Pons (tissue), 1 donor: ENCODE measurements at regions not wholly inside any gene's neighbourhood (a gene's known extent, or its start where the extent isn't known, plus 50 kb on each side); places are given as distances from the start of the nearest gene placed in this dataset.
"Not testable (repeated sequence)": the region's sequence is repeated elsewhere in the genome, so short reads cannot be mapped to it uniquely, and the experiment has no call there.

ENCODE experiments used
- DNase-seq: peaks from one replicate; pipeline ENCODE4 v3.0.0-alpha.2; 2016; ENCODE audit warnings: low spot score

DNA sequence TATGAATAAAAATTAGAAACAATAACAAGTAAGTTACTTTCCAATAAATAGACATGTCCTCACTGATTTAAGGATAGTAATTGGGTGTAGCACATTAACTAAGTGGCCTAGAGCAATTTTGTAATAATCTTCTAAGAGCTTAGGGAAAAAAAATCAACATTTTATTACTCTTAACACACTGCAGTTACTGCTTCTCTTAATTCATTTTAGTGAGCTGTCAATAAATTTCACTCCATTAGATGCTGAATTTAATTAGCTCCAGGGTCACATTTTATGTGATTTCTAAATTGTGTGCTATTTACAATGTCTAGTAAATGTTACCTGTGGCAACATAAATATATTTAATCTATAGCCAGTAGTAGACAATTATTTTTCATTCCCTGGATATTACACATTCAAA is 612.0 kb downstream of the C4orf33 start:
- no peak for DNase-seq

DNA sequence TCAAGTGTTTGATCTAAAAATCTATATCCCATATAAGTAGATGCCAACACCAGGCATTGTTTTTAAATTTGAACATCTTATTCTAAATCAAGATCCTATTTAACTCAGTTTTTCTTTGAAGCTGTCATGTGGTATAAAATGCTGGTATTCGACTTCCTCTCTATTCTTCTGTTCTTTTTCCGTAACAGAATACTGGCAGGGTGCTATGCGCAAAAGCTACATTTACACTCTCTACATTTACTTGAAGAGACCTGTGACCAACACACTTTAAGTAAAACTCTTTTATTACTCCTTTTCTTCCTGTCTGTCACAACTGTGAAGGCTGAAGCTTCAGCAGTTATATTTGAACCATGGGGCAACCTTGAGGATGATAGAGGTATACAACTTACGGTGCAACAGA is 612.8 kb downstream of the C4orf33 start:
- DNase-seq, result no peak

DNA sequence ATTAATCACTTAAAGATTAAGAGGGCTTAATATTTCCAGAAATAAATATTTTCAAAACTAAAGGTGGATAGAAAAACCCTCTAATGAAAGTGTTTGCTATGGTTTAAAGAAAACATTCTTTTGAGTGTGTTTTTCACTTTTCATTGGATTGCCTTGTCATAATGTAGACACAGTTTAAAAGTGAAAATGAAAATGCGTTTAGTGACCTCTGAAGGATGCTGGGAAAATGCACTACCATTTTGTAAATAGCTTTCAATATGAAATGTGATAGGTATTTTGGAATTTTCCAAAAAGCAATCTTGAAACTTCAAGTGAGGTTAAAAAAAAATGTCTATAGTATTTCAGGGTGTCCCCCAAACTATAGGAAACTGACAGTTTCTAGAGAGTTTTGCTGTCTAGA is 642.2 kb downstream of the C4orf33 start:
- no peak for DNase-seq

DNA sequence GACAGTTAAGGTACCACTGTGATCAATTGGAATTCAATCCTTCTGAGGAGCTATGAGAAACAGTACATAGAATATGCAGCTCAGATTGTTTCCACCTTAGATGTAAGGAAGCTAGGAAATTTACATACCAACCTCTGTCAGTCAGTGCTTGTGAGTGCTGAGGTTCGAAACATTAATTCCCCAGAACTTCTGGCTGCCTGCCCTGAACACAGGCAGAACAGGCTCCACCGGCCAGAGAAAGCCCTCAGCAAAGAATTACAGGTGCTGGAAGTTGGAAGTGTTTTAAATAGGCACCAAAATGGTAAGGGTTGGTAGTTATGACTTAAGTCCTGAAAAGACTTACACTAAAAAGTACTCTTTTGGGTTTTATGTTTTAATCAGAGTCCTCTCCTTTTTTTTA is 651.8 kb downstream of the C4orf33 start:
- no peak for DNase-seq

DNA sequence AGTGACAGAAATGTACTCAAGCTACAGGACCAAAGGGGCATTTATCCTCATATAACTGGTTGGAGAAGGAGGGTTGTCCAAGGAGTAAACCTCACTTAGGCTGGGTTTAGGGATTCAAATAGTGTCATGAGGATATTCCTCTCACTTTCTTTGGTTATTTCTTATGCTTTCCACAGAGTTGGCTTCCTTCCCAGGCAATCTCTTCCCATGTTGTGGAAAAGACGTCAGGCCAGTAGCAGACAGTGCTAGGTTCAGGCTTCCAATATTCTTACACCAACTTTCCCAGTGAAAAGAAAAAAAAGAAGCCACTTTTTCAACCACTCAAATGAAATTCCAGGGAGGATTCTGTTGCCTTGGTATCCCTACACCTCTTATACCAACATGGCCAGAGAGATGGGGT is 653.0 kb downstream of the C4orf33 start:
- no peak for DNase-seq

DNA sequence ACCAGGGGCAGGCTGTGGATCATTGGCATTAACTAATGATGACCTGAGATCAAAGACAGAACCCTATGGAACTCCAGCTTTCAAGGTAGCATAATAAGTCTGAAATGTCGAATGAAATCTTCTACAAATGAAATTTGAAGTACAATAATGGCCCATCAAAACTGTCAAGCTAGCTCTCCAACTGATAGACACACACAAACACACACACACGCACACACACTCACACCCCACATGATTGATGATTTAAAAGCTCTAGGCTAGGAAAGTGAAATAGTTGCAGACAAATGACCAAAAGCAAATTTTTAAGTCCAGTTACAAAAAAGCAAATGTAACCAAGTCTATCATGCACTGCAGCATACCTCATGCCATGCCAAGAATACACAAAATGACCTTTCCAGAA is 655.7 kb downstream of the C4orf33 start:
- no peak for DNase-seq

DNA sequence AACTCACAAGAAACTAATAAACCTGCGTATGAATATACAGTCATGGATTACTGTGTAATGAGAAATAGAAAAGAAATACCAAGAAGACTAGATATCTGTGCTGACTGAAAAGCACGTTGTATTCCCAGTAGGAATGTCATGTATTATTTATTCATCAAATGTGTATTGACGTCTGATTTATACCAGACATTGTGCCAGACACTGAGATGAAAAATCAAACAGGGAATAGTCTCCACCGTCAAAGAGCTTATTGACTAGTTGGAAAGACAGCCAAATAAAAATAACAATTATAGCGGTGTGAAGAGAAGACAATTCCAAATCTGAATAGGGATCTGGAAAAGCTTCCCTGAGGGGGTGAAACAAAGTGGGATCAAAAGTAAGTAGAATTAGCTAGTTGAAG is 687.6 kb downstream of the C4orf33 start:
- no peak for DNase-seq

DNA sequence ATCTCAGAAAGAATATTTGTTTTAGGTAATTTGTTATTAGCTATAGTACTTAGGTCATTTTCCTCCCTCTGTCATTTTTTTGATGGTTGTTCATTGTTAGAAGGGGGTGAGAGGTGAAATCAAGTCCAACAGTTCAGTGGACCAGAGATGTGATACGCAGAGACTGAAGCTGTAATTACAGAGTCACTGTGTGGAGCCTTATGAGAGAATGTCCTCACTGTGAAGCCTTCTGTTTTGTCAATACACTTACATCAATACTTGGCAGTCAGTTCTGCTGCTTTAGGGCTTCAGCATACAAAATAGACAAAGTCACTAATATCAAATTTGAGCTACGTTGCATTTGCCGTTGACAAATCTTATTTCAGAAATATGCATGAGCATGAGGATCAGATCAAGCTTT is 692.5 kb downstream of the C4orf33 start:
- peak; percentile 35 for DNase-seq

DNA sequence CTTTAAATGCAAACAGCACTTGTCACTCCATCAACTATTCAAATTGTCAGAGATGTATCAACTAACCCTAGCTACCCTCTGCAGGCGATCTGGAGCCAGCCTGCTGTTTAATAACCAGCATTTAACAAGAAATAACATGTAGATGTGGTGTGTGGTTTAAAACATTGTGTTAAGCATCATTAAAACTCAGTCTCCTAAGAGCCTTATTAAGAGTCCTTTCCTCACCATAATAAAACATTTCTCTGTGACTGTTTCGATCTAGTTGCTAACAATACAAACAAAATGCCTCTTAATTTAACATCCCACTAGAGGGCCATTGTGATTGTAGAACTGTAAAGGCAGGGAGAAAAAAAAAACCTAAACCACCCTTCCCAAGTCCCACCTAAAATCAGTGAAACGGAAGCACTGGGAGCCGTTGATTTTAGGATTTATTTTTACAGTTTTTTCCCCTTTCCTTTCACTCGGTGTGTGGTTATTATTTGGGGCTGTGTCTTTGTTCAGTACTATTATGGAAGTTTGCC is 708.6 kb downstream of the C4orf33 start:
- no peak for DNase-seq

DNA sequence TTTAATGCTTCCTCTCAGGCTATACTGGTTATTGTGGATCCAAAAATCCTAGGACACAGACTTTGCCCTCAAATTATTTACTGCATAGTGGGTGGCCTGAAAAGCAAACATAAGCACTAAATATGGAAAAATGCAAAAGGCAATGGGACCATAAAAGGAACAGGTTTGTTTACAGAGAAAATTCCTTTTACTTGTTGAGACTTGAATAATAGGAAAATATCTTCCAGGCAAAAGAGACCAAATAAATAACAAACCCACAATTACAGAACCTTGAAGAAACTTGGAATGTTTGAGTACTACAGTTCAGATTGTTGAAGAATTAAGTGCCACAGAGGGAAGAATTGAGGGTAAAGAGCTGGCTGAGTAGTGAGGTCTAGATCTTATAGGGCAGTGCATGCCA is 711.0 kb downstream of the C4orf33 start:
- DNase-seq, result no peak

DNA sequence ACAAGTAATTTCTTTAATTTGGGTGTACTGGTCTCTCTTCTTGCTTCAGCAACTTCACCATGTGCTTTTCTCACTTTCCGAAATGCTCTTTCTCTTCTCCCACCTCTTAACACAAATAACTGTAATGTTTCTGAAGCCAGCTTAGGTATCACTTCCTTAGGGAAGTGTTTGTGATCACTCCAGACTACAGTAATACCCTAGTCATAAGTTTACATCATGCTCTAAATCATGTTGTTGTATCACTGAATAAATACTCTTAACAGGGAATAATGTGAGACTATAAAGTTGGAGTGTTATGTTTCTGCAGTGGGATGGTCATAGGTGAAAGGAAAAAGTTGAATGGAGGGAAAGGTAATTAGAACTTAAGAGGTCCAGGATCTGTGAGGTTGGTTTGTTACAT is 712.3 kb downstream of the C4orf33 start:
- DNase-seq, result no peak

DNA sequence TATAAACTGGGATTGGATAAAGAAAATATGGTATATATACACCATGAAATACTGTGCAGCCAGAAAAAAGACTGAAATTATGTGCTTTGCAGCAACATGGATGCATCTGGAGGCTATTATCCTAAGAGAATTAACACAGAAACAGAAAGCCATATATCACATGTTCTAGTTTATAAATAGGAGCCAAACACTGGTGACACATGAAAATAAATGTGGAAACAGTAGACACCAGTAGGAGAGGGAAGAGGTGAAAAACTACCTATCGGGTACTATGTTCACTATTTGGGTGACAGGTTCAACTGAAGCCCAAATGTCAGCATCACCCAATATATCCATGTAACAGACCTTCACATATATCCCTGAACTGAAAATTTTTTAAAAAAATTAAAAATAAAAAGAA is 725.1 kb downstream of the C4orf33 start:
- no peak for DNase-seq

DNA sequence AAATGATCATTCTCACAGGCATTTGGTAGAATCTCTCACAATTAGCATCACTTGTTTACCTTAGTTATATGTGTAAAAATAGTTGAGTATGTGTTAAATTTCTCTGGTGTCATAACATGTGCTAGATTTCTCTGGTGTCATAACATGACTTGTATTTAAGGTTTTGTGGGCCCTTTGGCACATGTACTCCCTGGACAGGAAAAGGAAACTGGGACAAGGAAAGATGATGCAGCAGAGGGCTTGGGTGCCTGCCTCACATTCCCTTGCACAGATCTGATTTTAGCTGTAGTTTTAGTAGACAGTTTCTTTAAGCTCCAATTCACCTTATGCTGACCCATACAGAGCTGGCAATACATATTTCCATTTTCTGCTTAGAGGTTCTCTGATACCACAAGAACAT is 726.0 kb downstream of the C4orf33 start:
- no peak for DNase-seq

DNA sequence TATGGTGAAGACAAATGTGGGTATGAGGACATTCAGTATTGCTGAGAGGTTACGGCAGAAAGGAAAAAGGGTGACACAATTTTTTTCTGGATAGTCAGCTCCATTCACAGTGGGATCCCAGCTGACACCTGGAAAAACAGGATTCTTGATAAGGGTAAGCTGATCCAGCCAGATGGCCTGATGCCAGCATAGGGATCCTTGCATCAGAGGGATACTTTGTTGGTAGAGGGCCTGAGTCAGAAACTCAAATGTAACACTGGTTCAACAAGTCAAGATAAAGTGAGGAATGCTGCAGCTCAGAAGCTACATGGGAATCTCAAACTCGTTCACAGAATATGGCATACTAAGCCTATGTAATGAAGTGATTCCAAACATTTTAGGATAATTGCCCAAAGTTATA is 726.7 kb downstream of the C4orf33 start:
- no peak for DNase-seq

DNA sequence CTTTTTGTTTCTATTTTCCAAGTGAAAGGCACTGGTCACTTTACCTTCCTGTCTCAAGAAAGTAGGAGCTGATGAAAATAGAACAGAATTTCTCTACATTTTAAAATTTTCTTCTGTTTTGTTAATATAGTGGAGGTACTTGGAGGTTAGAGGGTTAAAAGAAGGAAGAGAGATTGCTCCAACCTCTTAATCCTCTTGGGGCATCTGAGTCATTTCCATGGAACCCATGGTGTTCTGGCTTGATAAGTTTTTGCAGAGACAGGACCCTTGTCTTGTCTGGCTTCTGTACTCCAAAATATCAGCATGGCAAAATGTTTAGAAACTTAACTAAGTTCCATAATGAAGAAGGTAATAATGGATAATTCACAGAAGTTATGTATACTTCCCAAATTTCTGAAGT is 727.2 kb downstream of the C4orf33 start:
- no peak for DNase-seq

DNA sequence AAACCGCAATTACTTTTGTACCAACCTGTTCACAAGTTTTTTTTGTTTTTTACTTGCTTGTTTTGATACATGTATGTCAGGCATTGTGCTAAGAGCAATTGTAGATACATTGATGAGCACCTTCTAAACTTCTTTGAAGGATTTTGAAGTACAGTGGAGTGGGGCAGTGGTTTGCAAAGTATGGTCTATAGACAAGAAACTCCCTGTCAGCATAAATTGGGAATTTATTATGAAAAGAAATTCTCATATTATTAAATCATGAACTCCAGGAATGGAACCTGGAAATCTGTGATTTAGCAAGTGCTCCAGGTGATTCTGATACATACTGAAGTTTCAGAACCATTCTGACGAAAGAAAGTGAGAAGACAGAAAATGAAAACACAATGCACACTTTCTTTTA is 733.4 kb downstream of the C4orf33 start:
- no peak for DNase-seq

DNA sequence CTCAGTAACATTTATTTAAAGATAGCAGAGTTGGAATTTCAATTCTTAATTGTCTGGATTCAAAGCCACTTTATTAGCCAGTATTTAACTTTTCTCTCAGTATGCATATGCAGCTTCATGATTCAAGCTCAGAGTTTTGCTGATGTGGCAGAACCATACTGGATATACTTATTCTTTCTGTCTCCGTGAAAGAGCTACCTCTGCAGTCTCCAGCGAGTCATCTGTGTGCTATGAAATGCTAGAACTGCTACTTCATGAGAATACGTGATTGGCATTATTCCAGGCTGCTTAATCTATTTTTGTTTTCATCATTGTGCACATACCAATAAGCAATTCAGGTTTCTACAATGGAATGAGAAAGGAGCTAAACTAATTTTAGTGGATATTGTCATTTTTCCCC is 743.7 kb downstream of the C4orf33 start:
- no peak for DNase-seq

DNA sequence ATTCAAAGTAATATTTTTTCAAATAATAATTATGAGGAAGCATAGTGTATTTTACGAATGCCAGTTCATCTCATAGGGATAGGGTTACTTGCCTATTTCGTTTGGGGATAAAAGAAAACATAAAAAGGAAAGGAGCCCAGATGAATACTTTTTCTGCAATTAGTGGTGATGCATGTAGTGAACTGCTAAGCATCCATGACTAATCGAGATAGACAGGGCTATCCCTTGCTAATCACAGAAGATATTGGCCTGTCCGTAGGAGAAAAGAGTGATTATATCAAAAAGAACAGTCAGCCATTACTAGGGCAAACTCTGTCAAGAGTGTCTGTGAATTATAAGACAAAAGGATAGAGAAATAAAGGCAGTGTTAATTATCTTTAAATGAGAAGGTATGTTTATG is 746.1 kb downstream of the C4orf33 start:
- DNase-seq, result no peak

DNA sequence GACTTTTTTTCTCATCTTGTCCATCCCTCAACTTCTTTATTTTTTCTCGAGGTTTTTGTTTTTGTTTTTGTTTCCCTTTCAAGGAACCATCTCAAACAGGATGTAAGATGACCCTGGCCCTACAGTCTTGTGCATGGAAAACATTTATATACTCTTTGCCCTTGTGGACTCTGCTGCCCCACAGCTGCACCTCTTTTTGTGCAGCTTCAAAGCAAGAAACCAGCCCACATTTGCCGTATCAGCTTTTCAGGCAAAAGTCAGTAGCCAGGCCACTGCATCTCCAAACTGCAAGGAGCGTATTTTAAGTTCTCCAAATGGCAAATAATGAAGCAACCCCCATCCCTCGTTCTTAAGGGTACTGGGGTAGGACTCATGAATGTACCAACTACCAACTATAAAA is 756.5 kb downstream of the C4orf33 start:
- no peak for DNase-seq

DNA sequence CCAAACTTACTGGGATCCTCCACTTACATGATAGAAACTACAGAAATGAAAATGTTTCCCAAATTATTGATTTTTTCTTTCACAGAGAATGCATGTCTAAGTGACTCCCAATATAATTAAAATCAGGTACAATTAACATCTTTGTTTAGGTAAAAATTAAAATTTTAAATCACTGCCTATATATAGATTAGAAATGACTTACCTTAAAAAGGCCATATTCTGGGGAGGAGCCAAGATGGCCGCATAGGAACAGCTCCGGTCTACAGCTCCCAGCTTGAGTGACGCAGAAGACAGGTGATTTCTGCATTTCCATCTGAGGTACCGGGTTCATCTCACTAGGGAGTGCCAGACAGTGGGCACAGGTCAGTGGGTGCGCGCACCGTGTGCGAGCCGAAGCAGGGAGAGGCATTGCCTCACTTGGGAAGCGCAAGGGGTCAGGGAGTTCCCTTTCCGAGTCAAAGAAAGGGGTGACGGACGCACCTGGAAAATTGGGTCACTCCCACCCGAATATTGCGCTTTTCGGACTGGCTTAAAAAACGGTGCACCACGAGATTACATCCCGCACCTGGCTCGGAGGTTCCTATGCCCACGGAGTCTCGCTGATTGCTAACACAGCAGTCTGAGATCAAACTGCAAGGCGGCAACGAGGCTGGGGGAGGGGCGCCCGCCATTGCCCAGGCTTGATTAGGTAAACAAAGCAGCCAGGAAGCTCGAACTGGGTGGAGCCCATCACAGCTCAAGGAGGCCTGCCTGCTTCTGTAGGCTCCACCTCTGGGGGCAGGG is 757.9 kb downstream of the C4orf33 start:
- not testable (repeated sequence) for DNase-seq

DNA sequence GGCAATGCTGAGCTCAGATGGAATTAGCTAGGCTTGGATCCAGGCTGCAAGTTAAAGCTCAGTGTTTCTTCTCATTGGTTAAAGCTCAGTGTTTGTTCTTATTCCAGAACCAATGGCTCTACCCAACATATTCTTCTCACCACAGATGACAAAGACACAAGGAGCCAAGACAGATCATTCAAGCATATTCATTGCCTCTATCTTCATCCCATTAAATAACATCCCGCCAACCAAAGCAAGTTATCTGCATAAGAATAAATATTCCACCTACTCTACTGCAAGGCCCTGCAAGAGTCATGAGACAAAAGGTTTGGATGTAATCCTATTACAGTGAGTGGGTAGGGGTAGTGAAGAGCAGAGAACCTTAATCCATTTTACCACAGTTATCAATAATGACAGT is 766.5 kb downstream of the C4orf33 start:
- no peak for DNase-seq

DNA sequence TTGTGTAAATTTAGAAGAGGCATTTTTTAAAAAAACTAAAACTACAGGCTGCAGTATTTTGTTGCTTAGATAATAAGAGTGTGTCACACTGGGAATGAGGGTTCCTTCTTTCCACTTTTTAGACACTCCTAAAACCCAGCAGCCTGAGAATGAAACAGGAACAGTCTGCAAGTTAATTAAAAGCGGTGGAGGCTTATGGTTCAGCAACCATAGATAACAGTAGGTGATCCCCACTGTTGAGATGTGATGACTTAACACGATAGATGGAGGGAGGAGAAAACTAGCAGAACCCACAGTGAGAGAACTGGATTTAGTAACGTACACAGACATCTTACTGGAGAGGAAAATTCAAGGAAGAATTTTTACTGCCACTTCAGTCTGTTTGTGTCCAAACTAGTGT is 767.3 kb downstream of the C4orf33 start:
- DNase-seq, result no peak

DNA sequence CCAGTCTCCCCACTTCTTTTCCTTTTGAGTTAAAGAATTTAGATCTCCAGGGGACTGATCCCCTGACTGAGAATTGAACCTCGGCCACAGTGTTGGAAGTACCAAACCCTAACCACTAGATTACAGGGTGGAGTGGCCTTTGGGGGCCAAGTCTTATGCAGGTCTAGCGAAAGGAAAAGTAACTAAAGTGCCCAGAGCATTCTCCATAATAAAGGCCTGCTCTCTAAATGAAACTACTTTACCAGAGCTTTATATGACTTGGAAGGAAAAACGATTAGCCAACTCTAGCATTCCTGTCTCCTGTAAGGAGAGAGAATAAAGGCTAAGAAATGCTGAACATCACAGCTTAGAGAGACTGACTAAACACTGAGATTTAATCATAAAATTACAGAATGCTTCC is 788.0 kb downstream of the C4orf33 start:
- no peak for DNase-seq

DNA sequence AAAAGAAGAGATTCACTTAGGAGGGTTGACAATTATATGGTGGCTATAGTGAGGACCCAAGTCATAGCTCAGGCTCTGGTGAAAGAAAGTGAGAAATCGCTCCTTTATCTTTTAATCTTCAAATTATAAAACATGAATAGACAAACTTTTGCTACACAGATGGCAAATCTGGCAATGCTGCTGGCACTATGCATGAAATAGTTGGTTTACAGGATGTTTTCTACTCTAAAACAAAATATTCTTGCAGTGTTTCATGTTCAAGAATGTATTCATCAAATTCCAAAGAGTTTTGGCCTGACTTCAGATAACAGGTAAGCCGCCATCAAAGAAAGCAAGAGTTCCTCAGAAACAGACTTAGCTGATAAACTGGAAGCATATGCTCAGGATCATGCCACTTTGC is 801.2 kb downstream of the C4orf33 start:
- DNase-seq, result no peak
